Bronchial epithelial cell (primary cell): ENCODE measurements at regions not wholly inside any gene's neighbourhood (a gene's known extent, or its start where the extent isn't known, plus 50 kb on each side); places are given as distances from the start of the nearest gene placed in this dataset.
"Not testable (repeated sequence)": the region's sequence is repeated elsewhere in the genome, so short reads cannot be mapped to it uniquely, and the experiment has no call there.

Experiments used
- DNase-seq: peaks from one replicate; pipeline ENCODE4 v3.0.0-alpha.2; 2010; ENCODE audit warnings: low read depth
- FAIRE-seq: peaks from 2 replicates; lab custom pipeline; 2011; peaks lifted over from hg19 to GRCh38; lab: Jason Lieb, UNC
- H3K27me3 ChIP-seq: 2 replicates; pipeline ENCODE4 v1.5.1; 2011; ENCODE audit warnings: low read length; ENCODE audit not compliant: control insufficient read depth, insufficient read depth
- H3K36me3 ChIP-seq: 2 replicates; pipeline ENCODE4 v1.5.1; 2011; ENCODE audit warnings: low read length; ENCODE audit not compliant: control insufficient read depth, insufficient read depth
- H3K4me3 ChIP-seq: 2 replicates; pipeline ENCODE4 v1.5.1; 2011; ENCODE audit warnings: mild to moderate bottlenecking, low read depth, low read length, control low read depth
- TF ChIP-seq, protein P1 (sequence below): IDR thresholded peaks from 2 replicates; pipeline ENCODE4 v1.5.1; 2011; ENCODE audit warnings: mild to moderate bottlenecking, moderate library complexity, low read length, control low read depth, inconsistent platforms; ENCODE audit not compliant: insufficient read depth, severe bottlenecking

DNA sequence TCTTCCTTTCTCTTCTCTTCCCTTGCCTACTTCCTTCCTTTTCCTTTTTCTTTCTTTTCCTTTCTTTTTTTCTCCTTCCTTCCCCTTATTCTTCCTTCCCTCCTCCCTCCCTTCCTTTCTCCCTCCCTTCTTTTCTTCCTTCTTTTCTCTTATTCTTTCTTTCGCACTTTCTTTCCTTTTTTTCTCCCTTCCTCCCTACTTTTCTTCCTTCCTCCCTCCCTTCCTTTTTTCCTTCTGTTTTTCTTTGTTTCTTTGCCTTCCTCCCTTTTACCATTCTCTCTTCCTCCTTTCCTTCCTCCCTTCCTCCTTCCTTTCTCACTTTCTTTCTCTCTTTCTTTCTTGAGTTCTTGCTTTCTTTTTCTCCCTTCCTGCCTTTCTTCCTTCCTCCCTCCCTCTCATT, 416.5 kb downstream of the ANKRD30B start:
- not testable (repeated sequence) for DNase-seq, FAIRE-seq, H3K36me3 ChIP-seq, H3K27me3 ChIP-seq, H3K4me3 ChIP-seq

DNA sequence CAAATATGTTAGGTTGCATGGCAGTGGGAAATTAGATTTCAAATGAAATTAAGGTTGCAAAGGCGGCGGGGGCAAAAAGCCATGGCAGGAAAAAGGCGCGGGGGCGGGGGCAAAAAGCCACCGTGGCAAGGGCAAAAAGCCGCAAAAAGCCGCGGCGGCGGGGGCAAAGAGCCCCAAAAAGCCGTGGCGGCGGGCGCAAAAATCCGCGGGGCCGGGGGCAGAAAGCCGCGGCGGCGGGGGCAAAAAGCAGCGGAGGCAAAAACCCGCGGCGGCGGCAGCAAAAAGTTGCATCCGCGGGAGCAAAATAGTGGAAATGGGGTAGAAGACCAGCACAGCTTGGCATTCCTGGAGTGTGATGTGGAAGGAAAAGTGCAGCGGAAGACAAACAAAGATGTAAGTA, 417.1 kb downstream of the ANKRD30B start:
- Histone ChIP-seq H3K36me3 (no peaks in the 10 kb centered on the region), H3K27me3 (no peaks in the 10 kb centered on the region), H3K4me3 (no peak overlapping the region)
- DNase-seq, result no peak
- no peak for FAIRE-seq
- TF ChIP-seq, protein P1, sequence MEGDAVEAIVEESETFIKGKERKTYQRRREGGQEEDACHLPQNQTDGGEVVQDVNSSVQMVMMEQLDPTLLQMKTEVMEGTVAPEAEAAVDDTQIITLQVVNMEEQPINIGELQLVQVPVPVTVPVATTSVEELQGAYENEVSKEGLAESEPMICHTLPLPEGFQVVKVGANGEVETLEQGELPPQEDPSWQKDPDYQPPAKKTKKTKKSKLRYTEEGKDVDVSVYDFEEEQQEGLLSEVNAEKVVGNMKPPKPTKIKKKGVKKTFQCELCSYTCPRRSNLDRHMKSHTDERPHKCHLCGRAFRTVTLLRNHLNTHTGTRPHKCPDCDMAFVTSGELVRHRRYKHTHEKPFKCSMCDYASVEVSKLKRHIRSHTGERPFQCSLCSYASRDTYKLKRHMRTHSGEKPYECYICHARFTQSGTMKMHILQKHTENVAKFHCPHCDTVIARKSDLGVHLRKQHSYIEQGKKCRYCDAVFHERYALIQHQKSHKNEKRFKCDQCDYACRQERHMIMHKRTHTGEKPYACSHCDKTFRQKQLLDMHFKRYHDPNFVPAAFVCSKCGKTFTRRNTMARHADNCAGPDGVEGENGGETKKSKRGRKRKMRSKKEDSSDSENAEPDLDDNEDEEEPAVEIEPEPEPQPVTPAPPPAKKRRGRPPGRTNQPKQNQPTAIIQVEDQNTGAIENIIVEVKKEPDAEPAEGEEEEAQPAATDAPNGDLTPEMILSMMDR, result no peak

DNA sequence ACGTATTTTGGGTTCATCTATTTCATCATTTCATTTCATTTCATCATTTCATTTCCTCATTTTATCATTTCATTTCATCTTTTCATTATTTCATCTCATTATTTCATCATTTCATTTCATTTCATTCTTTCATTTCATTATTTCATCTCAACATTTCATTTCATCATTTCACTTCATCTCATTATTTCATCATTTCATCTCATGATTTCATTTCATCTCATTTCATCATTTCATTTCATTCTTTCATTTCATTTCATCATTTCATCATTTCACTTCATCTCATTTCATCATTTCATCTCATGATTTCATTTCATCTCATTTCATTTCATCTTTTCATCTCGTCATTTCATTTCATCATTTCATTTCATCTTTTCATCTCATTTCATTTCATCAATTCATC, 445.1 kb downstream of the ANKRD30B start:
- not testable (repeated sequence) for H3K4me3 ChIP-seq, FAIRE-seq, H3K36me3 ChIP-seq, H3K27me3 ChIP-seq, DNase-seq

DNA sequence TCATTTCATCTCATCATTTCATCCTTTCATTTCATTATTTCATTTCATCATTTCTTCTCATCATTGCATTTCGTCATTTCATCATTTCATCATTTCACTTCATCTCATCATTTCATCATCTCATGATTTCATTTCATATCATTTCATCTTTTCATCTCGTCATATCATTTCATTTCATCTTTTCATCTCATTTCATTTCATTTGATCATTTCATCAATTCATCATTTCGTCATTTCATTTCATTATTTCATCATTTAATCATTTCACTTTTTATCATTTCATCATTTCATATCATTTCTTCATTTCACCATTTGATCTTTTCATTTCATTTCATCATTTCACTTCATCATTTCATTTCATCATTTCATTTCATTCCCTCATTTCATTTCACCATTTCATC, 445.8 kb downstream of the ANKRD30B start:
- FAIRE-seq, result peak; percentile 58
- not testable (repeated sequence) for H3K27me3 ChIP-seq, H3K4me3 ChIP-seq, H3K36me3 ChIP-seq, DNase-seq

DNA sequence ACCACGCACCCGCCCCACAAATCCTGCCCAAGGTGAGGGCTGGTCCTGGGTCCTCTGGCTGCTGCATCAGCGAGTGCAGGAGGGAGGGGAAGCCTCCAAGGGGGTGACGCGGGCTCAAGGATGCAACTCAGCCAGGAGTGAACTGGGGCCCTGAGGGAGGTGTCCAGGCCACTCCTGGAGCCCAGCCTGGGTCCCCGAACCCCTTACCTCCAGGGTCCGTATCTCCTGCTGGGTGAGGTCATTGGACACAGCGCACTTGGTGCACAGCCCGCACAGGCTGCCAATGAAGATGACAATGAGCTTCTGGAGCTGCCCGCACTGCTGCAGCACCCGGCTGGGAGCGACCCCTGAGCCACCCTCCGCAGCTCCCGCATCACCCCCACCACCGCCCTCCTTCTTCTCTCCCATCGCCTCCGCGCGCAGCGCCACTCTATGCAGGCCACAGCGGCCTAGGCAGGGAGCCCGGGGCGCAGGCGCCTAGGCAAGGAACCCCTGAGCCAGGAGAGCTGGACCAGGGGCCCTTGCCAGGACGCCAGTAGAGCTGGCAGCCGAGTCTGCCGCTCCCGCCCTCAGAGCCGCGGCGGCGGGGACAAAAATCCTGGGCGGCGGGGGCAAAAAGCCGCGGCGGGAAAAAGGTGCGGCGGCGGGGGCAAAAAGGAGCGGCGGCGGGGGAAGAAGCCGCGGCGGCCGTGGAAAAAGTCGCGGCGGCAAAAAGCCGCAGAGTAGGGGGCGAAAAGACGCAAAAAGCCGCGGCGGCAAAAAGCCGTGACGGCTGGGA, 449.6 kb downstream of the ANKRD30B start:
- FAIRE-seq, H3K36me3 ChIP-seq, DNase-seq, H3K27me3 ChIP-seq: not testable (repeated sequence)
- peak overlapping the region; percentile 4 for H3K4me3 ChIP-seq

DNA sequence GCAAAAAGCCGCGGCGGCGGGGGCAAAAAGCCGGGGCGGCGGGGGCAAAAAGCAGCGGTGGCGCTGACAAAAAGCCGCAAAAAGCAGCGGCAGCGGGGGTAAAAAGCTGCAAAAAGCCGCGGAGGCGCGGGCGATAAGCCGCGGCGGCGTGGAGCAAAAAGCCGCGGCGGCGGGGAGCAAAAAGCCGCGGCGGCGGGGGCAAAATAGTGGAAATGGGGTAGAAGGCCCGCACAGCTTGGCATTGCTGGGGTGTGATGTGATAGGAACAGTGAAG, 450.1 kb downstream of the ANKRD30B start:
- DNase-seq, result no peak
- FAIRE-seq, result no peak
- Histone ChIP-seq H3K27me3 (no peaks in the 10 kb centered on the region), H3K36me3 (no peaks in the 10 kb centered on the region), H3K4me3 (peak overlapping the region; percentile 4)
- TF ChIP-seq, protein P1, result no peak
